Activated CD8-positive, alpha-beta T cell treated with anti-CD3 and anti-CD28 coated beads, Interleukin-2, amount 10 ng/mL, durations not matched to agents 7 days and 5 days (primary cell): ENCODE measurements at regions not wholly inside any gene's neighbourhood (a gene's known extent, or its start where the extent isn't known, plus 50 kb on each side); places are given as distances from the start of the nearest gene placed in this dataset.

Experiments used
- ATAC-seq: fragments of 150-1000 bp; cut with Tn5 transposase; one replicate; pipeline ENCODE4 v1.10.0; 2021; ENCODE audit warnings: moderate library complexity
- CTCF ChIA-PET: fragments of 350-600 bp; sonication (Branson Sonifier 250); formaldehyde crosslinking; loops from one replicate; lab custom pipeline; 2021; ENCODE audit warnings: antibody characterized with exemption; lab: Charles Lee
- POLR2A ChIA-PET: fragments of 350-600 bp; sonication (Branson Sonifier 250); formaldehyde crosslinking; loops from one replicate; lab custom pipeline; 2021; ENCODE audit warnings: antibody characterized with exemption; lab: Charles Lee
- DNase-seq: peaks from one replicate; pipeline ENCODE4 v3.0.0-alpha.2; 2020
- H3K27ac Mint-ChIP-seq: one replicate; pipeline ENCODE4 v1.8.0; 2021; ENCODE audit warnings: mild to moderate bottlenecking, mixed read lengths
- H3K27me3 Mint-ChIP-seq: one replicate; pipeline ENCODE4 v1.8.0; 2021; ENCODE audit warnings: low read depth, mixed read lengths
- H3K36me3 Mint-ChIP-seq: one replicate; pipeline ENCODE4 v1.8.0; 2021; ENCODE audit warnings: low read depth, mixed read lengths
- H3K4me1 Mint-ChIP-seq: one replicate; pipeline ENCODE4 v1.8.0; 2021; ENCODE audit warnings: low read depth, mixed read lengths
- H3K4me3 Mint-ChIP-seq: one replicate; pipeline ENCODE4 v1.8.0; 2021; ENCODE audit warnings: mild to moderate bottlenecking, mixed read lengths
- H3K9me3 Mint-ChIP-seq: one replicate; pipeline ENCODE4 v1.8.0; 2022; ENCODE audit warnings: mixed read lengths; ENCODE audit not compliant: insufficient read depth

GRCh38 chr1:5513846-5514526, 478.2 kb downstream of the NPHP4 start:
- Mint-ChIP-seq H3K4me1 (no peaks in the 10 kb centered on the region), H3K27me3 (no peaks in the 10 kb centered on the region), H3K27ac (no peak overlapping the region), H3K4me3 (no peak overlapping the region), H3K9me3 (no peaks in the 10 kb centered on the region), H3K36me3 (no peaks in the 10 kb centered on the region)
- CTCF ChIA-PET = interaction anchor here (0.9 to 2.0 kb wide), 8 partner anchors 8 to 78 kb away, joined by 3 to 10 read pairs (median 3); no protein-coding TSS in a partner anchor
- POLR2A ChIA-PET = no interaction called here
- DNase-seq (no peak), ATAC-seq (no peak)

DNA sequence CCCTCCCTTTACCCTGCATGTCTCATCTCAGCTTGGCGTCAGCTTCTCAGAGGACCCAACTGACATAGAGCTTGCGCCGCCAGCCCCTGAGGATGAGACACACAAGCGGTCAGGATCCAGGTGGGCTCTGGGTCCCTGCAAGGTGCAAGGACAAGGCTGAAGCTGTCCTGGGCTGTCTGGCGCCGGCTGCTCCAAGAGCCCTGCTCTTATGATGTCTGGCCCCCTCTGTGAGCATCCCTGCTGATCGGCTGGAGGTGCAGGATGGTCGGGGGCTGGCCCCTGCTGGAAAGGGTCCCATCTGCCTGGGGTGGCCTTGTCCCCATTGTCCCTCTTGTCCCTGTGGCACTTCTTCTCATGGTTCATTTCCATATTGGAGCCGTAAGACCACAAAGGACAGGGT, 479.0 kb downstream of the NPHP4 start:
- CTCF ChIA-PET = no interaction called here
- H3K27me3 Mint-ChIP-seq = no peaks in the 10 kb centered on the region
- H3K4me1 Mint-ChIP-seq = no peaks in the 10 kb centered on the region
- POLR2A ChIA-PET = no interaction called here
- no peaks in the 10 kb centered on the region for H3K9me3 Mint-ChIP-seq
- DNase-seq = no peak
- no peak overlapping the region for H3K4me3 Mint-ChIP-seq
- no peak overlapping the region for H3K27ac Mint-ChIP-seq
- ATAC-seq = no peak
- no peaks in the 10 kb centered on the region for H3K36me3 Mint-ChIP-seq

DNA sequence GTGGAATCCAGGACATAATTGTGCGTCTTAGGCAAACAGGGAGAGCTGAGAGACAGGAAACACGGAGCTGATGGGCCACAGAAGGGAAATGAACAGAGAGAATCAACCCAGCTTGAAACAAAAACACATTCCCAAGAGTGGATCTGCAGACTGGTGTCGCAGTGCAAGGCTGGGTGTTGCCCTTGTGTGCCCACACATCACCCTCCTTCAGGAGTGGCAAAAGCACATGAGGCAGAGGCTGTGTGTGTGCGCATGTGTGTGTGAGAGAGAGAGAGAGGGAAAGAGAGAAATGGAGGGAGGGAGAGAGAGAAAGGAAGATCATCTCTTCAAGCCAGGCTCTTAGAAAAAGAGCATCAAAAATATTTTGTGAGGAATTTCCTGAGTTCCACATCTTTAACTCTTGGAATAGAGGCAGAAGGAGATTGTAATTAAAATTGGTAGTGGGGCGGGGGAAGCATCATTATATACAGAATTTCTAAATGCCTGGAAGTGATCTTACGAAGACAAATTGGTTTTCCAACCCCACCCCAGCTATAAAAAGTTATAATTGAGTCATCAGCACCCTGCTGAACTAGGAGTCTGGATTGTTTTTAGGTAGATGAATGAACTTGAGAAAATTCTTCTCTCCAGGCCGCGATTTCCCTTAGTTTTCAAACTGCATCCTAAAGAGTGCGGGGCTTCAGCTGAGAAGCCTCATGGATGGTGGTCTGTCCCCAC, 480.7 kb downstream of the NPHP4 start:
- H3K9me3 Mint-ChIP-seq = no peaks in the 10 kb centered on the region
- no peaks in the 10 kb centered on the region for H3K36me3 Mint-ChIP-seq
- ATAC-seq (no peak), DNase-seq (no peak)
- no peak overlapping the region for H3K4me3 Mint-ChIP-seq
- H3K27me3 Mint-ChIP-seq = no peaks in the 10 kb centered on the region
- ChIA-PET POLR2A (no interaction called here), CTCF (interaction anchor here (0.9 to 2.5 kb wide), 4 partner anchors 22 to 406 kb away, joined by 3 to 12 read pairs (median 8); no protein-coding TSS in a partner anchor)
- H3K4me1 Mint-ChIP-seq = no peaks in the 10 kb centered on the region
- H3K27ac Mint-ChIP-seq = no peak overlapping the region

GRCh38 chr1:5509664-5510452, 482.4 kb downstream of the NPHP4 start:
- POLR2A ChIA-PET = no interaction called here
- DNase-seq = peak; percentile 74
- CTCF ChIA-PET = interaction anchor here (0.7 to 2.5 kb wide), 10 partner anchors 13 to 467 kb away, joined by 3 to 12 read pairs (median 4); no protein-coding TSS in a partner anchor

GRCh38 chr1:5508669-5509330, 483.4 kb downstream of the NPHP4 start:
- no peak for ATAC-seq
- Mint-ChIP-seq H3K36me3 (no peaks in the 10 kb centered on the region), H3K4me3 (no peak overlapping the region), H3K4me1 (no peaks in the 10 kb centered on the region), H3K27me3 (no peaks in the 10 kb centered on the region), H3K27ac (no peak overlapping the region), H3K9me3 (no peaks in the 10 kb centered on the region)
- DNase-seq = no peak
- ChIA-PET CTCF (interaction anchor here (1.6 to 2.5 kb wide), 2 partner anchors 20 to 133 kb away, joined by 3 to 11 read pairs; no protein-coding TSS in a partner anchor), POLR2A (interaction anchor here (0.7 kb wide), 1 partner anchor 467 kb away, joined by 3 read pairs; no protein-coding TSS in a partner anchor)

More at GRCh38 chr1:5509664-5510452, 482.4 kb downstream of the NPHP4 start:
- Mint-ChIP-seq H3K27ac (no peak overlapping the region), H3K9me3 (no peaks in the 10 kb centered on the region), H3K4me3 (no peak overlapping the region), H3K4me1 (no peaks in the 10 kb centered on the region), H3K27me3 (no peaks in the 10 kb centered on the region), H3K36me3 (no peaks in the 10 kb centered on the region)
- ATAC-seq = peak; percentile 78

DNA sequence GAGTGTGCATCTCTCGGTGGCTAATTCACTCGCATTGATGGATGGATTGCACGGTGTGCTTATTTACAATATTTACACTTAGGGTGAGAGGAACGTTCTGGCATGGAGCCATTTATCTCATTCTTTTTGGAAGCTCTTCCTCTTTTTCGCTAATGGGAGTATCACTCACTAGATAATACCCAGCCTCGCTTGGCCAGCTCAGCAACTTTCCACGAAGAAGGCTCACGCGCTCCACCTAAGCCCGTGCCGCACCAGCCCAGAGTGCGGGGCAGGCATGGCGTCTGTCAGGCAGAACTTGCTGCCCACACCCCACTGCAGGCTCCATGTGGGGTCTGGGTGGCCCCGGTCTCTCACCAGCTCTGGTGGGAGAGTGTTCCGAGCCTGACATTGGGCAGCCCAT, 484.9 kb downstream of the NPHP4 start:
- Mint-ChIP-seq H3K27me3 (no peaks in the 10 kb centered on the region), H3K9me3 (no peaks in the 10 kb centered on the region), H3K4me1 (no peaks in the 10 kb centered on the region), H3K27ac (no peak overlapping the region), H3K36me3 (no peaks in the 10 kb centered on the region), H3K4me3 (no peak overlapping the region)
- no peak for DNase-seq
- ATAC-seq = no peak
- ChIA-PET POLR2A (no interaction called here), CTCF (interaction anchor here (1.1 kb wide), 1 partner anchor 10 kb away, joined by 3 read pairs; no protein-coding TSS in a partner anchor)

GRCh38 chr1:5506634-5507033, 485.6 kb downstream of the NPHP4 start:
- no peak overlapping the region for H3K27ac Mint-ChIP-seq
- no peaks in the 10 kb centered on the region for H3K4me1 Mint-ChIP-seq
- ChIA-PET POLR2A (no interaction called here), CTCF (interaction anchor here (1.1 to 1.2 kb wide), 2 partner anchors 8 to 11 kb away, joined by 3 read pairs; no protein-coding TSS in a partner anchor)
- ATAC-seq = no peak
- H3K9me3 Mint-ChIP-seq = no peaks in the 10 kb centered on the region
- DNase-seq = no peak
- no peak overlapping the region for H3K4me3 Mint-ChIP-seq
- no peaks in the 10 kb centered on the region for H3K36me3 Mint-ChIP-seq
- no peaks in the 10 kb centered on the region for H3K27me3 Mint-ChIP-seq

DNA sequence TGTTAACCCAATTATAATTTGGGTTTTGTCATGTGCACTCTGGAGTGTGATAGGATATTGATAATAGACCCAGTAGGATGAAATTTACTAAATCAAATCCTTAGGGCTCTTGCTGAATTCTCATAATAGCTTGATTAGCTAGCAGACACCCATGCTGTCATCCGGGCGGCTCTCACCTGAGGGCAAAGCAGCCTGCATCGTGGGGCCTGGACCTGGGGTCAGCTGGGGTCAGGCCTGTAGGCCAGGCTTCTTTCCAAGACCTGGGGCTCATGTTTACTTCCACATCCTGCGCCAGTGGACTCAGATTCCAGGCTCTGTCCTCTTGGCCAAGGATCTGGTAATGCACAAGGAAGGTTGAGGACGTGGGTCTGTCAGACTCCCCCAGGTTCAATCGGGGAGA, 486.3 kb downstream of the NPHP4 start:
- ChIA-PET POLR2A (no interaction called here), CTCF (interaction anchor here (1.2 kb wide), 1 partner anchor 9 kb away, joined by 3 read pairs; no protein-coding TSS in a partner anchor)
- Mint-ChIP-seq H3K4me1 (no peaks in the 10 kb centered on the region), H3K4me3 (no peak overlapping the region), H3K36me3 (no peaks in the 10 kb centered on the region), H3K9me3 (no peaks in the 10 kb centered on the region), H3K27me3 (no peaks in the 10 kb centered on the region), H3K27ac (no peak overlapping the region)
- DNase-seq (no peak), ATAC-seq (no peak)

GRCh38 chr1:5504364-5504740, 487.9 kb downstream of the NPHP4 start:
- H3K4me1 Mint-ChIP-seq = no peaks in the 10 kb centered on the region
- DNase-seq = no peak
- no peaks in the 10 kb centered on the region for H3K9me3 Mint-ChIP-seq
- ChIA-PET POLR2A (no interaction called here), CTCF (interaction anchor here (1.3 kb wide), 1 partner anchor 11 kb away, joined by 4 read pairs; no protein-coding TSS in a partner anchor)
- no peak overlapping the region for H3K27ac Mint-ChIP-seq
- ATAC-seq = no peak
- no peaks in the 10 kb centered on the region for H3K36me3 Mint-ChIP-seq
- no peaks in the 10 kb centered on the region for H3K27me3 Mint-ChIP-seq
- no peak overlapping the region for H3K4me3 Mint-ChIP-seq

DNA sequence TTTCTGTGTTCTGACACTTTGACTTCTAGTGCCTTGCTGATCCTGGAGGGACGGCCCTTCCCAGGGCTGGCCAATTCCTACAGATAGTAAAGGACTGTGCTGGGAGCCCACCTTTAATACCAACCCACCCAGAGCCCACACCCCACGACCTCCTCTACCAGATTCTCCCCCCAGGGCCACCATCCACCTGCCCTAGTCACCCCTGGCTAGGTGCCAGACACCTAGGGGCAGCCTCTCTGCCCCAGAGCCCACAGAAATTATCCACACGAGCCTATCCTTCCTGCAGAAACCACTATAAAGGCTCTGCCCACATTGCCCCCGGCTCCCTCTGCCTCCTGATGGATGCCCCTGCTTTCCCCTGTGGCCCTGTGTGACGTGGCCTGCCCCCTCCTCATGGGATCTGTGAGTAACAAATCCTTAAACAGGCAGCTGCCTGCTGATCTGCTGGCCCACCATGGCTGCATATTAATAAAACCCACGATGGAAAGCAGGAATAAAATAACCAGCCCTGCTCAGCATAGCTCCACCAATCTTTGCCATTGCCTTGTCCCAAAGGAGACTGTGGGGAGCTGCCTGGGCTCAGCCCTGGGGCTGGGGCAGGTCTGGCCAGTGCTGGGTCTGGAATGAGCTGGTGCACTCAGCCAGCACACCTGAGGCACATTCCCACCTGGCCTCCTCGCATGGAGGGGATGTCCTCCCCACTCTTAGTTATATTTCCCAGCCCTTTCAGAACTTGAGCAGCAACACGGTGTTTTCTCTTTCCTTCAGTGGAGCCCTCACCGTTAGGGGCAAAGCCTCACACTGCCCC, 488.5 kb downstream of the NPHP4 start:
- CTCF ChIA-PET = no interaction called here
- Mint-ChIP-seq H3K27me3 (no peaks in the 10 kb centered on the region), H3K4me1 (no peaks in the 10 kb centered on the region), H3K27ac (no peak overlapping the region), H3K9me3 (no peaks in the 10 kb centered on the region), H3K4me3 (no peak overlapping the region), H3K36me3 (no peaks in the 10 kb centered on the region)
- no peak for ATAC-seq
- DNase-seq = no peak
- POLR2A ChIA-PET = no interaction called here
